GM18526 (cell line): ENCODE measurements at regions not wholly inside any gene's neighbourhood (a gene's known extent, or its start where the extent isn't known, plus 50 kb on each side); places are given as distances from the start of the nearest gene placed in this dataset.

ENCODE experiments used
- POLR2A ChIP-seq: IDR thresholded peaks from 3 replicates; pipeline ENCODE4 v1.6.1; 2011; ENCODE audit not compliant: insufficient read length; ENCODE audit errors: extremely low read depth

GRCh38 chr22:48894064-48894671 is 933.5 kb downstream of the BRD1 start:
- no peak for TF ChIP-seq POLR2A

GRCh38 chr22:48893288-48894063 is 934.2 kb downstream of the BRD1 start:
- TF ChIP-seq POLR2A: no peak

DNA sequence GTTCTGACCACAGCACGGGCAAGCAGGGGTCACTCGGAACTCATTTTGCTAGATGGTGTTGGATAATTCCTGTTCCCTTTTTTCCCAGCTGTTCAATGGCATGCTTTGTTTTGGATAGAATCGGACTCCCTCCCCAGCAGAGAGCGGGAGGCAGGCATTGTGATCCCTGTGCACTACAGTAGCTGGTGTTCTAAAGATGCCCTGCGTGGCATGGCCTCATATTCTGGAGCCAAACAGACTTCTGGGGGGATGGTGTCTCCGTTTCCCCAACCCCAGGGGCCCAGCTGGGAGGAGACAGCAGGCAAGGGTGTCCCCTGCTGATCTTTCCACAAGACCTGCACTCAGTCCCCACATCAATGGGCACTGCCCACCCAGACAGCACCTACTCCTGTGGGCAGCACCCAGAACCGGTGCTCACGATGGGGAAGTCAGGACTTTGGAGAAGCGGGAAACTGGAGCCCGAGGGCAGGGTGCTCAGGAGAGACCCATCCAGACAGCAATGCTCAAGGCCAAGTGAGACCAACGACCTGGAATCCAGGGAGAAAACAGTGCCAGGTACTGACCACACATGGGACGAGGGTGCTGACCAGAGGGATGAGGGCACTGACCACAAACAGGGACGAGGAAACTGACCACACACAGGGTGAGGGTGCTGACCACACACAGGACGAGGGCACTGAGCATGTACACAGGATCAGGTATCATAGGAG is 934.9 kb downstream of the BRD1 start:
- no peak for TF ChIP-seq POLR2A

- no peak for TF ChIP-seq POLR2A
Observed at GRCh38 chr22:48891688-48892577, 935.7 kb downstream of the BRD1 start.

DNA sequence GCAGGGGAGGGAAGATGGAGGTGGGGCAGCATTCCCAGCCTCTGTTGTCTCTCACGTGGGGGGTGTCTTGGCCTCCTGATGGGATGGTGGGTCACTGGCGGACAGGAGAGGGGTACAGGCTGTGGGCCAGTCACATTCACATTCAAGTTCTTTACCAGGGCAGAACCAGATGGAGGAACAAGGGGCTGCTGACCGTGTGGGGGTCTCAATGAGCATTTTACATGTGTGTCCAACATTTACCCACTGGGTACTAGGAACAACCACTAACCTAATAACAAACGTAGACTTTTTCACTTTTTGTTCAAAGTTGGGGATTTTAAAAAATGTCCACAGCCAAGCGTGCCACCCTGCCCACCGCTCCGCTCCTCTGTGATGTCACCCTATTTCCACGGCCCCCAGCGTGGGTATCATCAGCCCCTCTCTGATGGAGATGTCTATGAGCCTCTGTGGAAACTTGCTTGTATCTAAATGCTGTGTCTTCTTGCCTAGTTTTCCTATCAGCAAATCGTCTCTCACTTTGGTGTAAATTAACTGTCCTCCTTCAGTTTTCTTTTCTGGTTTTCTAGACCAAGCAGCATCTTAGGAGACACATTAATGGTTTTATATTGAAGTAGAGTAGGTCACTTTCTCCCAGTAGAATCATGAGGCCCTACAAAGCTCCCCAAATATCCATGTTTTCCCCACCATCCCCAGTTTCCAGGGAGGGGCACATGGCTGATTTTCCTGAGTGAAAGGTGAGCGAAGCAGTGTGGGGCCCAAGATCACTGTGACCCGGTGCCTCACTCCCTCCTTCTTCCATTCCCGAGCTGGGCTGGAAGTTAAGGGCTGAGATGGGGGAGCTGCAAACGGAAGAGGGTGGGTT is 936.7 kb downstream of the BRD1 start:
- TF ChIP-seq POLR2A: no peak

- no peak for TF ChIP-seq POLR2A
Observed at GRCh38 chr22:48889887-48890692, 937.6 kb downstream of the BRD1 start.

DNA sequence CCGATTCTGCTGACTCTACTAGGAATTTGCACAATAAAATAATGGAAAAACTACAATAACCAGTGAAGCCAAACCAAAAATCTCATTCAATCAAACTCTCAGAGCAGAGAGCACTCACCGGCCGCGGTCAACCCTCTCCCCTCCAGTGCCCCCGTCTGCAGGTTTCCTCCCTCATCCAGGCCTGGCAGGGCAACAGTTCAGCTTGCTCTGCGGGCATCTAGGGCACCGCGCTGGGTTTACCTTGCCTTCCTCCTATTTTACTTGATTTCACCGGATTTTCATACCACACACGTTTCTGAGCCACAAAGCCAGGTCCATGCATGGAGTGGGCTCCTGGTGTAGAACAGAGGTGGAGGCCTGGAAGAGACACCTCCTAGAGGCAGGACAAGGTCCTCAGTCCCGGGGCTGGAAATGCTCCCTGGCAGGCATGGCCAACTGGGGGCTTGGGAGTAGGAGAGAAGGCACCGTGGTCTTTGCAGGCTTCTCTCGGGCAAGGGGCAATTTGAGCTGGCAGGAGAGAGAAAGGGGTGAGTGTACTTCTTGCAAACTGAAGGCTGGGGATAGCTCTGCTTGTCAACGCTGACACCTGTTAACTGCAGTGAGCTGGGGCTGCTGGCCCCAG is 938.4 kb downstream of the BRD1 start:
- no peak for TF ChIP-seq POLR2A

GRCh38 chr22:48888466-48889208 is 939.0 kb downstream of the BRD1 start:
- TF ChIP-seq POLR2A: no peak

GRCh38 chr22:48887394-48888332 is 940.0 kb downstream of the BRD1 start:
- TF ChIP-seq POLR2A: no peak

DNA sequence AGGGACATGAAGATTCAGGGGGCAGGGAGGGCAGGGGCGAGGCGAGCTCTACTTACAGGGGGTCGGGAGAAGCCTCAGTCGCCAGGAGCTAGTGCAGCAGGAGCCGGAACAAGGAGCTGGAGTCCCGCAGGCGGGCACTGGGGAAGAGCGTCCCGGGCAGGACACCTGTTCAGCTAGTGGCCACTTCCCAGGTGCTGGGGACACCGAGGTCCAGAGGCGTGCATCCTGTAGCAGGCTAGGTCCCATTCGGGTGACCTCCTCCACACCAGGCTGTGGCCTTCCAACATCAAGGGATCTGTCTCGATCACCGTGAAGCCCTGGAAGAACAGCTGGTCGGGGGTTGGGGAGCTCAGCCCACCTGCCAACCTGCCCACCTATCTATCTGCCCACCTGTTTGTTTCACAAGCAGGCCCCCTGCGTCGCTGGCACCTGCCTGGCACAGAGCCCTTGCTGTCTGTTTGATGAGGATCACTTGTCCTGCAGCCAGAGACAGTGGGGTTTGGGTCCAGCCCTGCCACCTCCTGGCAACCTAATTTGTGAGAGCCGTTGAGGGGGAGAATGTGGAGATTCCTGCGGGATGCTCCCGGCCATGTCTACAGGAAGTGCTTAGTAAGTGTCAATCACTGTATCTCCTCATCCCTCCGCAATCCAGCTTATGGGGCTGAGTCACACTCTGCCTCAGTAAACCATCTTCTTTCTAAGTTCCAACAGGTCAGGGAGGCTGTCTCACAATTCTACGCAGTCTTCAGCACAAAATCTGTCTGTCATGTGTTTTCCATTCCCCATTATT is 940.9 kb downstream of the BRD1 start:
- no peak for TF ChIP-seq POLR2A

DNA sequence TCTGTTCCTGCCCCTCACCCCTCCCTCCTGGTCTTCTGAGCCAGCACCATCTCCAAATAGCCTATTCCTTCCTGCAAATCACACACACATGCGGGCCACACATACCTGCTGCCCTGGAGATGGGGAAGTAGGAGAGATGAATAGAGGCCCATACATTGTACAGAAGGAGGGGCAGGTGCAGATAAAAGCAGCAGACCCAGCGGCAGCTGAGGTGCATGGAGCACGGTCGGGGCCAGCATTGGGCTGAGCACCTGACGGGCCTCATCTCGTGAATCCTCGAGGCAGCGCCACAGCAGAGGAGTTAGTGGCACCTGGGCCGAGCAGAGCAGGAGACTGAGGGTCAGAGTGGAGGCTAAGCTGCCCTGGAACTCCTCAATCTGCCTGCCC is 941.8 kb downstream of the BRD1 start:
- no peak for TF ChIP-seq POLR2A
